Bone marrow (tissue), 2 donors: ENCODE measurements at regions not wholly inside any gene's neighbourhood (a gene's known extent, or its start where the extent isn't known, plus 50 kb on each side); places are given as distances from the start of the nearest gene placed in this dataset.
"Not testable (repeated sequence)": the region's sequence is repeated elsewhere in the genome, so short reads cannot be mapped to it uniquely, and the experiment has no call there.

Experiments used
- DNase-seq, 2 donors: peaks; one replicate each; lab custom pipeline; 2025; lab: John Stamatoyannopoulos, UW

DNA sequence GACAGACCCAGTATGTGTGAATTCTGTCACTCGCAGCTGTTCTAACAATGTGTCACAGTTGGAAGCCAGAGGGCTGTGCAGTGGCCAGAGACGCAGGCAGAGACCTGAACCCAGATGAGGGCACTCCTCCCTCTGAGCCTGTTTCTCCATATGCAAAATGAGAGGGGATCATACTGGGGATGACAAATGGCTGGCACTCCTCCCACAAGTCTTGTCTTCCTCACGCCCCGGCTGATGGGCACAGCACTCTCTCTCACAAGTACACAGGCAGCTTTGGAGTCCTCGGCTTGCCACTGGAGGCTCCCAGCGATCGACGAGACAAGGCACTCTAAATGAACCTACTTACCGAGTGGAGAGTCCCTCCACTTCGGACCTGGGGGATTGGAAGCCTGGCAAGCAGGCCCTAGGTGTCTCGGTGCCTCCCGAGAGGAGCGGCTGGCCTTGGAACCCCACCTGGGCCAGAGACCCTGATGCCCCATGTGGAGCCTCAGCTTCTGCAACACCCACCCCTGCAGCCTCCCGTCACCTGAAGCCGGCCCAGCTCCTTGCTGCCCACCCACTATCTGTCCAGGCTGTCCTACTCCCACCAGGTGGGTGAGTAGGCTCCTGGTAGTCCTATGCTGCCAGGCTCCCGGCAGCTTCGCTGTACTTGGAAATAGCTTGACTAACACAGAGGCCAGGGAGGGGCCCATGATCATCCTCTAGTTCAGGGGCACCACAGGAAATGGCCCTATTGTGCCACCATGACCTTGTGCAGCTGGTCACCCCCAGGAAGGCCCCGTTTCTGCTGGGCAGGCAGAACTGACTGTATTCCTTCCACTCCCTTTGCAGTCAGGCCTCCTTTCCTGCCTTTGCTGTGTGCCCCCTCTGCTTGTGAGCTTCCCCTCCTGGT, 65.0 kb upstream of the IQSEC1 start:
- no peak for DNase-seq

DNA sequence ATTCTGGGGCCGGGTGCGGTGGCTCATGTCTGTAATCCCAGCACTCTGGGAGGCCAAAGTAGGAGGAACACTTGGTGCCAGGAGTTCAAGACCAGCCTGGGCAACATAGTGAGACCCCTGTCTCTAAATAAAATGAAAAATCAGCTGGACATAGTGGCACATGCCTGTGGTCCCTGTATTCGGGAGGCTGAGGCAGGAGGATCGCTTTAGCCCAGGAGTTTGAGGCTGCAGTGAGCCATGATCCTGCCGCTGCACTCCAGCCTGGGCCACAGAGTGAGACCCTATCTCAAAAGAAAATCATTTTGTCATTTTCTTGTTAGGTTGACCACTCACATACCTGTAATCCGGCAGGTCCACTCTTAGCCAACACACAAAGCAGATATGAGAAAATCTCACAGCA, 63.6 kb upstream of the IQSEC1 start:
- not testable (repeated sequence) for DNase-seq

DNA sequence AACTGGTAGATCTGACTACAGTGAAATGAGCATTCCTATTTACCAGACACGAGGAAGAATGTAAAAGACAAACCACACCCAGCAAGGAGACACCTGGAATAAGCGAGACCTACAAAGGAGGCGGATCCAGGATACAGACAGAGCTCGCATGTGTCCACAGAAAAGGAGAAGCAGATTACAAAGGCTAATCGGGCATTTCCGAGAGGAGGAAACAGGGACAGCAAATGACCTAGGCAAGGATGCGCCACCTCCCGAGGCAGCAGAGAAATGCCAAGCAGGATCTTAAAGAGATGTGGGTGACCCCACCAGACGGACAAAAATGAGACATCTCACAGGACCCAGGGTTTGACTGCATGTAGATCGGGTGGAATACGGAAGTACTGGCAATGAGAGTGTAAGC, 63.2 kb upstream of the IQSEC1 start:
- DNase-seq = no peak

GRCh38 chr3:13135811-13136321, 62.6 kb upstream of the IQSEC1 start:
- DNase-seq = no peak

- DNase-seq = no peak
Measured at GRCh38 chr3:13135251-13135810, 62.1 kb upstream of the IQSEC1 start.

- DNase-seq = no peak
Measured at GRCh38 chr3:13134879-13135206, 61.6 kb upstream of the IQSEC1 start.

GRCh38 chr3:13134166-13134878, 61.1 kb upstream of the IQSEC1 start:
- no peak for DNase-seq

DNA sequence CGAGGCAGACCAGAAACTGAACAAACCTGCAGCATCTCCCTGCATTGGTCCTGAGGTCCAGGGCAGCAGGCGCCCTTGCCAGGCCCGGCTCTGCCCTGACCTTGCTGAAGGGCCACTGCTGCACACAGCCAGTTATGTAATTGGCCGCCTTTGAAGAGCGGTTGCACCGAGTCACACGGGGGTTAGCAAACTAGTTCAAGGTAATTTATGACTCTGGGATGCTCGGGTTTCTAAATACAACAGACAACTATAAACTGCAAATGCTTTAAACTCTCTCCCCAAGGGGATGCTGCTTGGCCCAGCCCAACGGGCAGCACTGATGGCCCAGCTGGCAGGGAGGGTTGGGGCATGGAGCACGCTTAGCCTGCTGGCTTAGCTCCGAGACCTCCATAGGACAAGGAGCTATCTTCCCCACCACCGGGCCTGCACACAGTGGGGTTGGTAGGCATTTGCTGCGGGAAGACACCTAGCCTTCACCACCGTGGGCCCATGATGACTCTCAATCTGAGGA, 60.3 kb upstream of the IQSEC1 start:
- no peak for DNase-seq

DNA sequence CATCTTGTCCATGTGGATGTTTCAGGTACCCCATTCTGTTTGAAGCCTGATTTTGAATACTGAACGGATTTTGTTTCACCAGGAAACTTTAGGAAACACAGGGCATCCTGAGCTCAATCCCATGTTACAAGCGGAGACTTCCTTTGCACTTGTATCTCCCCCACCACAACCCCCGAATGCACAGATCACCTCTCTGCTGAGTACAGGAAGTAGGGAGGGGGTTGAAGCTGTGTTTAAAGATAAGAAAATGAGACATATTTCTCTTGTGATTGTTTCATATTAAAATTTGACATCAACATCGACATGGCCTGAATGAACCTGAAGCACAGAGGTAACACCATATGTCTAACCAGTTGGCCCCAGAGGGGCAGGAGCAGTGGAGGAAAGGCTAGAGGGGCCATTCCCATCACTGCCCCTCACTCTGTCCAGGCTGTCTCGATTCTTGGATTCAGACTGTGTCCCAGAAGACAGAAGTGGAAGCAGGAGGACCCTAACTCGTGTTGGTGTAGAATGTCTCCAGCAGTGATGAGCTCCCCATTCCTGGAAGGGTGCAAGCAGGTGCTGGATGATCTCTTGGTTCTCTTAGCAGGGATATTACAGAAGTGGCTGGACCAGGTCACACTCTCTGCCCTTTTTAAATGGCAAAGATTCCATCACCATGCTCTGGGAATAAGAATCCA, 59.6 kb upstream of the IQSEC1 start:
- DNase-seq = no peak

- no peak for DNase-seq
Measured at GRCh38 chr3:13132281-13132680, 59.1 kb upstream of the IQSEC1 start.

DNA sequence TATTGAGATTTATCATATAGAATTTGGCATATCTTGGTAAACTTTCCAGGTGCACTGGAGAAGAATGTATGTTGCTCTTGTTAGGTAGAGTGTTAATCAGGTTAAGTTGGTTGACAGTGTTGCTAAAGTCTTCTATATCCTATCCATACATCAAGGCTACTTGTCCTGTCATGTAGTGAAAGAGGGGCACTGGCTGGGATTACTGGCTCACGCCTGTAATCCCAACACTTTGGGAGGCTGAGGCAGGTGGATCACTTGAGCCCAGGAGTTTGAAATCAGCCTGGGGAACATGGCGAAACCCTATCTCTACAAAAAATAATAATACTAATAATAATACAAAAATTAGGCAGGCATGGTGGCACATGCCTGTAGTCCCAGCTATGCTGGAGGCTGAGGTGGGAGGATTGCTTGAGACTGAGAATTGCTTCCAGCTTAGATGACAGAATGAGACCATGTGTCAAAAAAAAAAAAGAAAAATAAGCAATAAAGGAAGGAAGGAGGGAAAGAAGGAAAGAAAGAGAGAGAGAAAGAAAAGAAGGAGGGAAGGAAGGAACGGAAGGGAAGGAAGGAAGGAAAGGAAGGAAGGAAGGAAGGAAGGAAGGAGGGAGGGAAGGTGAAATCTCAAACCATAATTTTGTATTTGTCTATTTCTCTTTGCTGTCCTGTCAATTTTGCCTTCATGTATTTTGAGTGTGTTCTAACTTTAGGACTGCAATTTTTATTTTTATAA, 57.4 kb upstream of the IQSEC1 start:
- DNase-seq = no peak

DNA sequence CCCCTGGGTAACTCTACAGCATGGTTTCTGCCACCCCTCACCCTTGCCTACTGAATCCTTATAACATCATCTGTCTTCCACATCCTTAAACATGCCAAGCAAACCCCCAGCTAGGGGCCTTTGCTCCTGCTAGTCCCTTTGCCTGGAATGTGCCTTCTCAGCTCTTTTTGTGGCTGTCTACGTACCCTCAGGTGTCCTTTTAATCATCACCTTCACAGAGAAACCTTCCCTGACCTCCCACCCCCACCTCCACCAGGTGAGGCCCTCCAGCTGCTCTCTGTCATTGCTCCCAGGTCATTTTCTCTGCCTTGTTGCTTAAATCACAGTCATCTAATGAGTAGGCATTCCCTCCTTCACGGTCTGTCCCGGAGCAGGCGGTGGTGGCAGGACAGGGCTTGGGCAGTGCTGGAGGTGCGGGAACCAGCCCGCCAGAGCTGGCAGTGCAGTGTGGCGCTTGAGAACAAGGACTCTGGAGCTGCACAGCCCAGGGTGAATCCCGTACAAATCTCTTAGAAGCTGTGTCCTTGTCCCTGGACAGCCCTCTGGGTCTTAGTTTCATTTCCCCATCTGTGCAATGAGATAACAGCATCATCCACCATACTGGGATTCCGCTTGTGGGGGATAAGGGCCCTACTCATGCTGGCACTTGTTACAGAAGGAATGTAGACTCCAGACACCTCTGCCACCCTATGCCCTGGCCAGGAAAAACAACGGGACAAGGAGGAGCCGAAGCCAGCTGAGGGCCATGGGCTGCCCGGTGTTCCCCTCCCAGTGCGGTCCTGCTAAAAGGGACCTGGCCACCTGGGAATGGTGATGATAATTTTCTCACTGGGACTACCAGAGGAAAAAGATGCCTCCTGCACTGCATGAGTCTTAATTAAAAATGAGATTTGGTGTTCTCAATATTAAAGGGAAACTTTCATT, 52.1 kb upstream of the IQSEC1 start:
- DNase-seq = no peak

DNA sequence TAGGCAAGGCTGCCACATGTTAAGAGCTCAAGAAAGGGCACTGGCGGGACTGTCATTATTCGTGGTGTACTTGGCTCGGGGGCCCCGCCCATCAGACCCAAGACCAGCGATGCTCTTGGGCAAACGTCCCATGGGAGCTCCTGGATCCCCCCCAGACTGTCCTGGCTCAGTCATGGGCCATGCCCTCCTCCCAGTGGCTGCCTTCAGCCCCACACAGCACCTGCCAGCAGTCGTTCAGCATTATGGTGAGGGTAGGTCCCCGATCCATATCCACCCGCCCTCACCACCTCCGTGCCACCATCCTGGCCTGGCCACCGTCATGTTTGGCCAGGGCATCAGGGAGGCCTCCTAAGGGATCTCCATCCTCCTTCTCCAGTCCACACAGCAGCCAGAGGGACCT, 51.4 kb upstream of the IQSEC1 start:
- no peak for DNase-seq

DNA sequence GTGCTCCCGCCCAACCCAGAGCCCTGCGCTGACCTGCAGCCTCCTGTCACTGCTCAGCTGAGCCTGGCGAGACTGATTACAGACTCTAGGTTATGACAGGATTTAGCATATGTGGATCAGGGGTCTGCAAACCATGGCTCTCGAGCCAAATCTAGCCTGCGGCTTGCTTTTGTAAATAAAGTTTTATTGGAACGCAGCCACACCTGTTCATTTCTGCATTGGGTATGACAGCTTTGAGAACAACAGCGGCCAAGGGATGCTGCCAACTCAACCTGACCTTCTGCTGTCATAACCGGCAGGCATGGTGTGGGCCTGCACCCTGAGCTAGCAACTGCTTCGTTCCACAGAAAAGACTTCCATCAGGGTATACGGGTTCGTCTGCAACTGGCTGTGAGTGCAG, 50.5 kb upstream of the IQSEC1 start:
- DNase-seq = no peak

DNA sequence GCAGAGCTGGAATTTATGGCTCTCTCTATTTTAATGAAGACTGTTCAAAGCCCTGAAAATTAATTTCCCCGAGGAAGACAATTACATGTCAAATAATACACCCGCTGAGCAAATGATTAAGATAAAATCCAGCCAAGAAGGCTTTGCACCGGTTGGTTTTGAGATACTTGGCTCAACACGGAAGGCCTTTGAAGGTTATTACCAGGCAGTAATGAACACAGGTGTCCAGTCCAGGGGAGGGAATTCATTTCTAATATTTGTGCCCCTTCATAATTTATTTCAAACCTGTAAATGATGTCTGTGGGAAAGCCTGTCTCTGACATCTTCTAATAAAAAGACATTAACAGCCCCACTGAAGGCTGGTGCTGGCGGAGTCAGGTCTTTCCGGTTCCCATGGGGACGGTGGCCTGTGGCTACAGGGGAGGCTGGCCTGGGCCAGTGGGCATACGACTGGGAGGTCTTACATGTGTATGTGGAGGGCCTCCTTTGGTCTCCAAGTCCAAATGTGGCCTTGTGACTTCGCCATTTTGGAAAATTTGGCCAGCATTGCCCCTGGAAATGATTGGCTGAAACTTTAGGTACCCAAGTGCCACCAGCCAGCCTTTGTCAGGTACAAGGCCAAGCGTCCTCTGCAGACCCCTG, 49.9 kb upstream of the IQSEC1 start:
- no peak for DNase-seq
